WTC11 (cell line): ENCODE measurements at regions not wholly inside any gene's neighbourhood (a gene's known extent, or its start where the extent isn't known, plus 50 kb on each side); places are given as distances from the start of the nearest gene placed in this dataset.

Experiments used
- ATAC-seq: fragments of 200-7000 bp; cut with Tn5 transposase; 2 replicates; pipeline ENCODE4 v1.10.0; 2021; ENCODE audit warnings: mild to moderate bottlenecking, moderate library complexity
- CTCF ChIA-PET: fragments of 300-600 bp; sonication (Branson Sonifier 250); formaldehyde crosslinking; loops from one replicate; lab custom pipeline; 2021; ENCODE audit warnings: antibody characterized with exemption; lab: Charles Lee
- POLR2A ChIA-PET: fragments of 350-600 bp; sonication (Branson Sonifier 250); formaldehyde crosslinking; loops from one replicate; lab custom pipeline; 2021; ENCODE audit warnings: antibody characterized with exemption; lab: Charles Lee
- DNase-seq: peaks from one replicate; pipeline ENCODE4 v3.0.0; 2021; ENCODE audit warnings: low spot score
- H3K27ac Mint-ChIP-seq: 2 replicates; pipeline ENCODE4 v1.8.0; 2021; ENCODE audit warnings: mixed read lengths
- H3K27me3 Mint-ChIP-seq: 2 replicates; pipeline ENCODE4 v1.8.0; 2021; ENCODE audit warnings: low read depth, mild to moderate bottlenecking, moderate library complexity, mixed read lengths
- H3K36me3 Mint-ChIP-seq: 2 replicates; pipeline ENCODE4 v1.8.0; 2021; ENCODE audit warnings: mixed read lengths
- H3K4me1 Mint-ChIP-seq: 2 replicates; pipeline ENCODE4 v1.8.0; 2022; ENCODE audit warnings: mixed read lengths
- H3K4me3 Mint-ChIP-seq: 2 replicates; pipeline ENCODE4 v1.8.0; 2021; ENCODE audit warnings: mild to moderate bottlenecking, moderate library complexity, mixed read lengths
- H3K9me3 Mint-ChIP-seq: 2 replicates; pipeline ENCODE4 v1.8.0; 2021; ENCODE audit warnings: mixed read lengths
- CREM ChIP-seq: sonication (generic); formaldehyde crosslinking; IDR thresholded peaks from 2 replicates; pipeline ENCODE4 v1.8.1; 2022; ENCODE audit warnings: mild to moderate bottlenecking, missing genetic modification reagents, moderate library complexity
- GRHL2 ChIP-seq: fragments of 250-450 bp; sonication (Bioruptor Pico); IDR thresholded peaks from 2 replicates; pipeline ENCODE4 v1.8.0; 2022; ENCODE audit warnings: mild to moderate bottlenecking, moderate library complexity; ENCODE audit not compliant: insufficient replicate concordance, severe bottlenecking
- MYBL2 ChIP-seq: sonication (generic); formaldehyde crosslinking; IDR thresholded peaks from 2 replicates; pipeline ENCODE4 v1.8.1; 2023; ENCODE audit warnings: mild to moderate bottlenecking, moderate library complexity, missing genetic modification reagents
- RORB ChIP-seq: fragments of 250-450 bp; sonication (Bioruptor Pico); IDR thresholded peaks from 2 replicates; pipeline ENCODE4 v1.9.0; 2021; ENCODE audit warnings: mild to moderate bottlenecking
- TEAD1 ChIP-seq: sonication (generic); formaldehyde crosslinking; IDR thresholded peaks from 2 replicates; pipeline ENCODE4 v1.8.0; 2022; ENCODE audit warnings: mild to moderate bottlenecking, missing genetic modification reagents
- ZBTB21 ChIP-seq: sonication (generic); formaldehyde crosslinking; IDR thresholded peaks from 2 replicates; pipeline ENCODE4 v1.8.1; 2023; ENCODE audit warnings: mild to moderate bottlenecking, missing genetic modification reagents, borderline replicate concordance
- ZNF121 ChIP-seq: sonication (generic); formaldehyde crosslinking; IDR thresholded peaks from 2 replicates; pipeline ENCODE4 v1.8.0; 2023; ENCODE audit warnings: missing genetic modification reagents
- ZNF423 ChIP-seq: fragments of 250-450 bp; sonication (Bioruptor Pico); IDR thresholded peaks from 2 replicates; pipeline ENCODE4 v2.1.2; 2022; ENCODE audit warnings: mild to moderate bottlenecking, moderate library complexity
- TF ChIP-seq, protein P1 (sequence below): fragments of 250-450 bp; sonication (Bioruptor Pico); IDR thresholded peaks from 2 replicates; pipeline ENCODE4 v1.9.0; 2021; ENCODE audit warnings: mild to moderate bottlenecking, borderline replicate concordance
- TF ChIP-seq, protein P2 (sequence below): sonication (generic); formaldehyde crosslinking; IDR thresholded peaks from 2 replicates; pipeline ENCODE4 v1.8.1; 2023; ENCODE audit warnings: mild to moderate bottlenecking, missing genetic modification reagents
- TF ChIP-seq, protein P3 (sequence below): sonication (generic); formaldehyde crosslinking; conservative IDR thresholded peaks from 2 replicates; pipeline ENCODE4 v1.8.1; 2023; ENCODE audit warnings: mild to moderate bottlenecking, low read depth, missing genetic modification reagents, moderate library complexity
- TF ChIP-seq, protein P4 (sequence below): fragments of 250-450 bp; sonication (Bioruptor Pico); IDR thresholded peaks from 2 replicates; pipeline ENCODE4 v1.9.0; 2021; ENCODE audit warnings: moderate library complexity, mild to moderate bottlenecking, inconsistent platforms, borderline replicate concordance
- TF ChIP-seq, protein P5 (sequence below): sonication (generic); formaldehyde crosslinking; IDR thresholded peaks from 2 replicates; pipeline ENCODE4 v1.8.1; 2023; ENCODE audit warnings: mild to moderate bottlenecking, missing genetic modification reagents
- TF ChIP-seq, protein P6 (sequence below): sonication (generic); formaldehyde crosslinking; IDR thresholded peaks from 2 replicates; pipeline ENCODE4 v1.8.0; 2022; ENCODE audit warnings: mild to moderate bottlenecking, missing genetic modification reagents
- TF ChIP-seq, protein P7 (sequence below): sonication (generic); formaldehyde crosslinking; IDR thresholded peaks from 2 replicates; pipeline ENCODE4 v1.8.0; 2023; ENCODE audit warnings: missing genetic modification reagents
- TF ChIP-seq, protein P8 (sequence below): fragments of 250-450 bp; sonication (Bioruptor Pico); conservative IDR thresholded peaks from 2 replicates; pipeline ENCODE4 v1.9.0; 2021; ENCODE audit warnings: mild to moderate bottlenecking

DNA sequence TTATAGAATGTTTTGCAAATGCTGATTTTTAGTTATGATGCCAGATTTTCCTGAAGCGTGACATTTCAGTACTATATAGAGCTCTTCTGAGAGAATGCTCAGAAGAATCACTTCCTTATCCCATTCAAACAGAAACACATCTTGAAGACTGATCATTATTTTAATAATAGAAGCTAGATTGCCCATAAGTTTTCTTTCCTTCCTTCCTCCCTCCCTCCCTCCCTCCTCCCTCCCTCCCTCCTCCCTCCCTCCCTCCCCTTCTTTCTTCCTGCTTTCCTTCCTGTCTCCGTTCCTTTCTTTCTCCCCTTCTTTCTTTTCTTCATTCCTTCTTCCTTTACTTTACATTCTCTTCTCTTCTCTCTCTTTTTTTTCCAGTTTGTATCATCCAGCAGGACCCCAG is 767.4 kb downstream of the IRX1 start:
- POLR2A ChIA-PET: no interaction called here
- no peak for ATAC-seq
- Mint-ChIP-seq H3K9me3 (peaks cover 6% of the 10 kb centered on the region), H3K4me3 (no peak overlapping the region), H3K36me3 (no peaks in the 10 kb centered on the region), H3K4me1 (no peaks in the 10 kb centered on the region; the same call in 1 of the 2 replicates), H3K27ac (no peak overlapping the region), H3K27me3 (no peaks in the 10 kb centered on the region)
- TF ChIP-seq, protein P1, sequence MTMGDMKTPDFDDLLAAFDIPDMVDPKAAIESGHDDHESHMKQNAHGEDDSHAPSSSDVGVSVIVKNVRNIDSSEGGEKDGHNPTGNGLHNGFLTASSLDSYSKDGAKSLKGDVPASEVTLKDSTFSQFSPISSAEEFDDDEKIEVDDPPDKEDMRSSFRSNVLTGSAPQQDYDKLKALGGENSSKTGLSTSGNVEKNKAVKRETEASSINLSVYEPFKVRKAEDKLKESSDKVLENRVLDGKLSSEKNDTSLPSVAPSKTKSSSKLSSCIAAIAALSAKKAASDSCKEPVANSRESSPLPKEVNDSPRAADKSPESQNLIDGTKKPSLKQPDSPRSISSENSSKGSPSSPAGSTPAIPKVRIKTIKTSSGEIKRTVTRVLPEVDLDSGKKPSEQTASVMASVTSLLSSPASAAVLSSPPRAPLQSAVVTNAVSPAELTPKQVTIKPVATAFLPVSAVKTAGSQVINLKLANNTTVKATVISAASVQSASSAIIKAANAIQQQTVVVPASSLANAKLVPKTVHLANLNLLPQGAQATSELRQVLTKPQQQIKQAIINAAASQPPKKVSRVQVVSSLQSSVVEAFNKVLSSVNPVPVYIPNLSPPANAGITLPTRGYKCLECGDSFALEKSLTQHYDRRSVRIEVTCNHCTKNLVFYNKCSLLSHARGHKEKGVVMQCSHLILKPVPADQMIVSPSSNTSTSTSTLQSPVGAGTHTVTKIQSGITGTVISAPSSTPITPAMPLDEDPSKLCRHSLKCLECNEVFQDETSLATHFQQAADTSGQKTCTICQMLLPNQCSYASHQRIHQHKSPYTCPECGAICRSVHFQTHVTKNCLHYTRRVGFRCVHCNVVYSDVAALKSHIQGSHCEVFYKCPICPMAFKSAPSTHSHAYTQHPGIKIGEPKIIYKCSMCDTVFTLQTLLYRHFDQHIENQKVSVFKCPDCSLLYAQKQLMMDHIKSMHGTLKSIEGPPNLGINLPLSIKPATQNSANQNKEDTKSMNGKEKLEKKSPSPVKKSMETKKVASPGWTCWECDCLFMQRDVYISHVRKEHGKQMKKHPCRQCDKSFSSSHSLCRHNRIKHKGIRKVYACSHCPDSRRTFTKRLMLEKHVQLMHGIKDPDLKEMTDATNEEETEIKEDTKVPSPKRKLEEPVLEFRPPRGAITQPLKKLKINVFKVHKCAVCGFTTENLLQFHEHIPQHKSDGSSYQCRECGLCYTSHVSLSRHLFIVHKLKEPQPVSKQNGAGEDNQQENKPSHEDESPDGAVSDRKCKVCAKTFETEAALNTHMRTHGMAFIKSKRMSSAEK (CRISPR knock-in tag): no peak
- TF ChIP-seq CREM (CRISPR knock-in tag): no peak
- no peak for TF ChIP-seq ZNF423 (CRISPR knock-in tag)
- TF ChIP-seq TEAD1 (CRISPR knock-in tag): no peak
- no peak for TF ChIP-seq MYBL2 (CRISPR knock-in tag)
- TF ChIP-seq, protein P2, sequence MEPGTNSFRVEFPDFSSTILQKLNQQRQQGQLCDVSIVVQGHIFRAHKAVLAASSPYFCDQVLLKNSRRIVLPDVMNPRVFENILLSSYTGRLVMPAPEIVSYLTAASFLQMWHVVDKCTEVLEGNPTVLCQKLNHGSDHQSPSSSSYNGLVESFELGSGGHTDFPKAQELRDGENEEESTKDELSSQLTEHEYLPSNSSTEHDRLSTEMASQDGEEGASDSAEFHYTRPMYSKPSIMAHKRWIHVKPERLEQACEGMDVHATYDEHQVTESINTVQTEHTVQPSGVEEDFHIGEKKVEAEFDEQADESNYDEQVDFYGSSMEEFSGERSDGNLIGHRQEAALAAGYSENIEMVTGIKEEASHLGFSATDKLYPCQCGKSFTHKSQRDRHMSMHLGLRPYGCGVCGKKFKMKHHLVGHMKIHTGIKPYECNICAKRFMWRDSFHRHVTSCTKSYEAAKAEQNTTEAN (CRISPR knock-in tag): no peak
- TF ChIP-seq, protein P3, sequence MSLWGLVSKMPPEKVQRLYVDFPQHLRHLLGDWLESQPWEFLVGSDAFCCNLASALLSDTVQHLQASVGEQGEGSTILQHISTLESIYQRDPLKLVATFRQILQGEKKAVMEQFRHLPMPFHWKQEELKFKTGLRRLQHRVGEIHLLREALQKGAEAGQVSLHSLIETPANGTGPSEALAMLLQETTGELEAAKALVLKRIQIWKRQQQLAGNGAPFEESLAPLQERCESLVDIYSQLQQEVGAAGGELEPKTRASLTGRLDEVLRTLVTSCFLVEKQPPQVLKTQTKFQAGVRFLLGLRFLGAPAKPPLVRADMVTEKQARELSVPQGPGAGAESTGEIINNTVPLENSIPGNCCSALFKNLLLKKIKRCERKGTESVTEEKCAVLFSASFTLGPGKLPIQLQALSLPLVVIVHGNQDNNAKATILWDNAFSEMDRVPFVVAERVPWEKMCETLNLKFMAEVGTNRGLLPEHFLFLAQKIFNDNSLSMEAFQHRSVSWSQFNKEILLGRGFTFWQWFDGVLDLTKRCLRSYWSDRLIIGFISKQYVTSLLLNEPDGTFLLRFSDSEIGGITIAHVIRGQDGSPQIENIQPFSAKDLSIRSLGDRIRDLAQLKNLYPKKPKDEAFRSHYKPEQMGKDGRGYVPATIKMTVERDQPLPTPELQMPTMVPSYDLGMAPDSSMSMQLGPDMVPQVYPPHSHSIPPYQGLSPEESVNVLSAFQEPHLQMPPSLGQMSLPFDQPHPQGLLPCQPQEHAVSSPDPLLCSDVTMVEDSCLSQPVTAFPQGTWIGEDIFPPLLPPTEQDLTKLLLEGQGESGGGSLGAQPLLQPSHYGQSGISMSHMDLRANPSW (CRISPR knock-in tag): no peak
- no peak for TF ChIP-seq GRHL2 (CRISPR knock-in tag)
- no peak for TF ChIP-seq ZNF121 (CRISPR knock-in tag)
- TF ChIP-seq, protein P4, sequence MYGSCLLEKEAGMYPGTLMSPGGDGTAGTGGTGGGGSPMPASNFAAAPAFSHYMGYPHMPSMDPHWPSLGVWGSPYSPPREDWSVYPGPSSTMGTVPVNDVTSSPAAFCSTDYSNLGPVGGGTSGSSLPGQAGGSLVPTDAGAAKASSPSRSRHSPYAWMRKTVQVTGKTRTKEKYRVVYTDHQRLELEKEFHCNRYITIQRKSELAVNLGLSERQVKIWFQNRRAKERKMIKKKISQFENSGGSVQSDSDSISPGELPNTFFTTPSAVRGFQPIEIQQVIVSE: no peak
- TF ChIP-seq, protein P5, sequence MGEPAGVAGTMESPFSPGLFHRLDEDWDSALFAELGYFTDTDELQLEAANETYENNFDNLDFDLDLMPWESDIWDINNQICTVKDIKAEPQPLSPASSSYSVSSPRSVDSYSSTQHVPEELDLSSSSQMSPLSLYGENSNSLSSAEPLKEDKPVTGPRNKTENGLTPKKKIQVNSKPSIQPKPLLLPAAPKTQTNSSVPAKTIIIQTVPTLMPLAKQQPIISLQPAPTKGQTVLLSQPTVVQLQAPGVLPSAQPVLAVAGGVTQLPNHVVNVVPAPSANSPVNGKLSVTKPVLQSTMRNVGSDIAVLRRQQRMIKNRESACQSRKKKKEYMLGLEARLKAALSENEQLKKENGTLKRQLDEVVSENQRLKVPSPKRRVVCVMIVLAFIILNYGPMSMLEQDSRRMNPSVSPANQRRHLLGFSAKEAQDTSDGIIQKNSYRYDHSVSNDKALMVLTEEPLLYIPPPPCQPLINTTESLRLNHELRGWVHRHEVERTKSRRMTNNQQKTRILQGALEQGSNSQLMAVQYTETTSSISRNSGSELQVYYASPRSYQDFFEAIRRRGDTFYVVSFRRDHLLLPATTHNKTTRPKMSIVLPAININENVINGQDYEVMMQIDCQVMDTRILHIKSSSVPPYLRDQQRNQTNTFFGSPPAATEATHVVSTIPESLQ (CRISPR knock-in tag): no peak
- no peak for TF ChIP-seq ZBTB21 (CRISPR knock-in tag)
- TF ChIP-seq, protein P6, sequence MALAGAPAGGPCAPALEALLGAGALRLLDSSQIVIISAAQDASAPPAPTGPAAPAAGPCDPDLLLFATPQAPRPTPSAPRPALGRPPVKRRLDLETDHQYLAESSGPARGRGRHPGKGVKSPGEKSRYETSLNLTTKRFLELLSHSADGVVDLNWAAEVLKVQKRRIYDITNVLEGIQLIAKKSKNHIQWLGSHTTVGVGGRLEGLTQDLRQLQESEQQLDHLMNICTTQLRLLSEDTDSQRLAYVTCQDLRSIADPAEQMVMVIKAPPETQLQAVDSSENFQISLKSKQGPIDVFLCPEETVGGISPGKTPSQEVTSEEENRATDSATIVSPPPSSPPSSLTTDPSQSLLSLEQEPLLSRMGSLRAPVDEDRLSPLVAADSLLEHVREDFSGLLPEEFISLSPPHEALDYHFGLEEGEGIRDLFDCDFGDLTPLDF (CRISPR knock-in tag): no peak
- TF ChIP-seq, protein P7, sequence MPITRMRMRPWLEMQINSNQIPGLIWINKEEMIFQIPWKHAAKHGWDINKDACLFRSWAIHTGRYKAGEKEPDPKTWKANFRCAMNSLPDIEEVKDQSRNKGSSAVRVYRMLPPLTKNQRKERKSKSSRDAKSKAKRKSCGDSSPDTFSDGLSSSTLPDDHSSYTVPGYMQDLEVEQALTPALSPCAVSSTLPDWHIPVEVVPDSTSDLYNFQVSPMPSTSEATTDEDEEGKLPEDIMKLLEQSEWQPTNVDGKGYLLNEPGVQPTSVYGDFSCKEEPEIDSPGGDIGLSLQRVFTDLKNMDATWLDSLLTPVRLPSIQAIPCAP (CRISPR knock-in tag): no peak
- TF ChIP-seq RORB (CRISPR knock-in tag): no peak
- TF ChIP-seq, protein P8, sequence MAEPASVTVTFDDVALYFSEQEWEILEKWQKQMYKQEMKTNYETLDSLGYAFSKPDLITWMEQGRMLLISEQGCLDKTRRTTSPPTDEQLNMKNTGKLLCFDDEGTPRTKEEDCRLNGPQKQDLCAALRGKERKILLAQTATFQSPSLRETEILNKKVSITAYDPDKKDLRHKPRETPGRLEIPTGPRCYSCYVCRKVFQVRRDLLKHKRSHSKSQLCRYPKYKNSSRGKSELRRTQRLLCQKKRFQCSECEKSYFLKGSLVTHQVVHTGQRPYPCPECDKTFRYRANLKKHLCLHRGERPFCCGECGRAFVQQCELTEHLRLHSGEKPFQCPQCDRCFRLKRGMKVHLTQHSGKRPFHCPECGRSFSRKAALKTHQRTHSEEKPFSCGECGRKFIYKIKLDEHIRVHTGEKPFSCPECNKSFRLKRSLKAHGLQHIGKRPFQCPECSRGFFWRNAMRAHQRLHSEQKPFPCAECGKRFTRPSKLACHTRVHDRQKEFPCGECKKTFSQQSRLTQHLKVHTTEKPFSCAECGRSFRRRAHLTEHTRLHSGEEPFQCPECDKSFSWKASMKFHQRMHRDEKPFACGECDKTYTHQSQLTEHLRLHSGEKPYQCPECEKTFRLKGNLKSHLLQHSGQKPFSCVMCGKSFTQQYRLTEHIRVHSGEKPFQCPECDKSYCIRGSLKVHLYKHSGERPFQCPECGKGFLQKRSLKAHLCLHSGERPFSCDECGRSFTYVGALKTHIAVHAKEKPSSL (CRISPR knock-in tag): no peak
- no peak for DNase-seq
- CTCF ChIA-PET: no interaction called here
